ENCODE measurements at regions not wholly inside any gene's neighbourhood (a gene's known extent, or its start where the extent isn't known, plus 50 kb on each side); places are given as distances from the start of the nearest gene placed in this dataset.

DNA sequence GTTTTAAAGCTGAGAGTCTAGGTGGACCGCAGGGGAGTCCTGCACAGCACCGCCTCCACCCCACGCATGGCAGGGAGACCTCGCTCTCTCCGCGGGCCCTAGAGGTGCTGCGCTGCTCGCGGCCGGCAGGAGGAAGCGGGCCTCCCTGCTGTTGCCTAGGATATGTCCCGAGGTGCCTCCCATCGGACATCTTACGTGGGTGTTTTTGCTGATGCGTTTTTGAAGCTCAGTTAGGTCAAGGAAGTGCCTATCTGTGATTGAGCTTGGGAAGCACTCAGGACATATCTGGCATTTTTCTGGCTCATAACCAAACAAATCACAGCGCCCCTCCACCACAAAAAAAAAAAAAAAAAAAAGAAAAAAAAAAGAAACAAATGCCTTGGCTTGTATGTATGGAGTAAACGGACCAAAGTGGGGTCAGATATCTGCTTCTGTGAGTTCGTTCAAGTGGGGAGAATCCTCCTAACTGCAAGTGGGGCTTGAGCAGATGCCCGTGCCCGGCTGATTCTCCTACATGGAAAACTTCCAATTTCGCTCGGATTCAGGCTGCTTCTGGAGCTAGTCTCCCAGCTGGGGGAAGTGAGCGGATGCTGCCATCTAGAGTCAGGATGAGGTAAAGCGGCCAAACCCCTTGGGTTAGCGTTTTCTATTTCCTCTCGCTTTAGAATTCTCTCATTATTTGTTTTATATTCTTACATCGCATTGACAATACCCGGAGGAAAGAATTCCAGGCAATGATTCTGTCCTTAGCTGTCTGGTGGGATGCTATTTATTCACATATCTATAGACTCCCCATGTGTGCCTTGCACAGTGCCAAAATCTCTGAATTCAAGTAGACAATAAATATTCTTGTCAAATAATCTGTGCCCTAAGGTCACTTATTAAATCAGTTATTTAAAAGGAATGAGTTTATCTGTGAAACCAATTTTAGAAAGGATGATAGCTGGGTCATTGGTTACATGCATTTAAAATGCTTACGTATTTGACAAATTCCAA lies 95.3 kb downstream of the CD8B2 start:
- TF ChIP-seq EZH2 (IDR thresholded peaks at IDR 0.05; ENCODE audit: insufficient read depth, poor library complexity, severe bottlenecking), result no peak
- no peak for TF ChIP-seq EZH2phosphoT487 (IDR thresholded peaks at IDR 0.05; ENCODE audit: insufficient read depth, low read depth)

Measured in GM23248 (cell line).